ENCODE measurements at regions not wholly inside any gene's neighbourhood (a gene's known extent, or its start where the extent isn't known, plus 50 kb on each side); places are given as distances from the start of the nearest gene placed in this dataset.

GRCh38 chr7:424961-425793 lies 94.5 kb downstream of the PDGFA start:
- no peak for DNase-seq

- no peak for DNase-seq
Observed at GRCh38 chr7:425794-426188, 93.9 kb downstream of the PDGFA start.

GRCh38 chr7:426510-426909 lies 93.1 kb downstream of the PDGFA start:
- DNase-seq, result no peak

- no peak for DNase-seq
Observed at GRCh38 chr7:427506-428103, 92.0 kb downstream of the PDGFA start.

GRCh38 chr7:428387-428786 lies 91.3 kb downstream of the PDGFA start:
- no peak for DNase-seq

- no peak for DNase-seq
Observed at GRCh38 chr7:428927-429827, 90.5 kb downstream of the PDGFA start.

GRCh38 chr7:429828-430180 lies 89.8 kb downstream of the PDGFA start:
- DNase-seq, result no peak

GRCh38 chr7:431041-431440 lies 88.6 kb downstream of the PDGFA start:
- DNase-seq, result no peak

GRCh38 chr7:431658-432111 lies 88.0 kb downstream of the PDGFA start:
- no peak for DNase-seq

- DNase-seq, result no peak
Observed at GRCh38 chr7:432256-432655, 87.4 kb downstream of the PDGFA start.

- no peak for DNase-seq
Observed at GRCh38 chr7:432933-433332, 86.7 kb downstream of the PDGFA start.

- DNase-seq, result no peak
Observed at GRCh38 chr7:433558-433957, 86.1 kb downstream of the PDGFA start.

- DNase-seq, result no peak
Observed at GRCh38 chr7:434891-435629, 84.6 kb downstream of the PDGFA start.

GRCh38 chr7:435630-436366 lies 83.8 kb downstream of the PDGFA start:
- no peak for DNase-seq

- no peak for DNase-seq
Observed at GRCh38 chr7:436367-437128, 83.1 kb downstream of the PDGFA start.

GRCh38 chr7:437329-438251 lies 82.1 kb downstream of the PDGFA start:
- no peak for DNase-seq

- no peak for DNase-seq
Observed at GRCh38 chr7:438361-438760, 81.3 kb downstream of the PDGFA start.

- DNase-seq, result no peak
Observed at GRCh38 chr7:438916-439315, 80.7 kb downstream of the PDGFA start.

- DNase-seq, result no peak
Observed at GRCh38 chr7:440059-440749, 79.4 kb downstream of the PDGFA start.

Measured in NCI-H524 treated with DMSO at 0.1 percent for 48 hours (cell line).